MM.1S (cell line): ENCODE measurements at regions not wholly inside any gene's neighbourhood (a gene's known extent, or its start where the extent isn't known, plus 50 kb on each side); places are given as distances from the start of the nearest gene placed in this dataset.

ENCODE experiments used
- DNase-seq: peaks from one replicate; pipeline ENCODE4 v3.0.0-alpha.2; 2015
- H2AFZ ChIP-seq: fragments of 300-600 bp; sonication (generic); 2 replicates; pipeline ENCODE4 v1.6.0; 2016; ENCODE audit warnings: antibody characterized with exemption, low read length
- H3F3A ChIP-seq: fragments of 300-600 bp; sonication (generic); 2 replicates; pipeline ENCODE4 v1.6.1; 2016; ENCODE audit warnings: mild to moderate bottlenecking, antibody characterized with exemption, low read length, moderate library complexity, mixed read lengths; ENCODE audit not compliant: insufficient read depth
- H3K27ac ChIP-seq: fragments of 300-600 bp; sonication (generic); 2 replicates; pipeline ENCODE4 v1.5.1; 2016; ENCODE audit warnings: mild to moderate bottlenecking, low read length
- H3K27me3 ChIP-seq: fragments of 300-600 bp; sonication (generic); replicated peaks from 2 replicates; pipeline ENCODE4 v1.6.0; 2016; ENCODE audit warnings: low read length; ENCODE audit not compliant: insufficient read depth
- H3K36me3 ChIP-seq: fragments of 300-600 bp; sonication (generic); replicated peaks from 2 replicates; pipeline ENCODE4 v1.6.1; 2016; ENCODE audit warnings: mild to moderate bottlenecking, low read length, mixed read lengths; ENCODE audit not compliant: insufficient read depth
- H3K4me1 ChIP-seq: fragments of 300-600 bp; sonication (generic); 2 replicates; pipeline ENCODE4 v1.6.1; 2016; ENCODE audit warnings: low read length, mixed read lengths
- H3K4me2 ChIP-seq: fragments of 300-600 bp; sonication (generic); 2 replicates; pipeline ENCODE4 v1.6.0; 2016; ENCODE audit warnings: low read depth, low read length
- H3K4me3 ChIP-seq: fragments of 300-600 bp; sonication (generic); 2 replicates; pipeline ENCODE4 v1.5.1; 2016; ENCODE audit warnings: low read length, mixed read lengths
- H3K79me2 ChIP-seq: fragments of 300-600 bp; sonication (generic); 2 replicates; pipeline ENCODE4 v1.6.1; 2016; ENCODE audit warnings: mixed run types, low read length, mixed read lengths
- H3K9ac ChIP-seq: fragments of 300-600 bp; sonication (generic); 2 replicates; pipeline ENCODE4 v1.6.1; 2016; ENCODE audit warnings: low read length, mixed read lengths
- H3K9me2 ChIP-seq: fragments of 300-600 bp; sonication (generic); replicated peaks from 2 replicates; pipeline ENCODE4 v1.6.1; 2016; ENCODE audit warnings: mild to moderate bottlenecking, low read length, mixed read lengths; ENCODE audit not compliant: insufficient read depth
- H3K9me3 ChIP-seq: fragments of 300-600 bp; sonication (generic); replicated peaks from 2 replicates; pipeline ENCODE4 v1.6.1; 2016; ENCODE audit warnings: mild to moderate bottlenecking, low read length, mixed read lengths; ENCODE audit not compliant: insufficient read depth
- H4K20me1 ChIP-seq: fragments of 300-600 bp; sonication (generic); 2 replicates; pipeline ENCODE4 v1.6.1; 2016; ENCODE audit warnings: mild to moderate bottlenecking, low read length, moderate library complexity, mixed read lengths; ENCODE audit not compliant: insufficient read depth
- CTCF ChIP-seq: fragments of 300-600 bp; sonication (generic); IDR thresholded peaks from 2 replicates; pipeline ENCODE4 v1.5.1; 2016; ENCODE audit warnings: antibody characterized with exemption, low read length, mixed read lengths
- EZH2 ChIP-seq: fragments of 300-600 bp; sonication (generic); optimal IDR thresholded peaks from 2 replicates; pipeline ENCODE3; 2017; ENCODE audit warnings: low read depth, mild to moderate bottlenecking, antibody characterized with exemption, low read length, mixed read lengths
- EZH2phosphoT487 ChIP-seq: fragments of 300-600 bp; sonication (generic); IDR thresholded peaks from 2 replicates; pipeline ENCODE4 v1.6.1; 2018; ENCODE audit warnings: antibody characterized with exemption, low read length

GRCh38 chr4:156560701-156561100 lies 410.9 kb downstream of the PDGFC start:
- H3K9me3 ChIP-seq: no peaks in the 10 kb centered on the region
- TF ChIP-seq EZH2phosphoT487 (no peak), CTCF (no peak), EZH2 (no peak)
- no peak for DNase-seq
- H3K27ac ChIP-seq: no peak overlapping the region
- no peaks in the 10 kb centered on the region for H3K4me1 ChIP-seq
- no peaks in the 10 kb centered on the region for H3K36me3 ChIP-seq
- no peaks in the 10 kb centered on the region for H3K9me2 ChIP-seq
- no peaks in the 10 kb centered on the region for H3K27me3 ChIP-seq
- no peak overlapping the region for H3K4me2 ChIP-seq
- H3F3A ChIP-seq: no peaks in the 10 kb centered on the region
- H2AFZ ChIP-seq: no peak overlapping the region
- H3K4me3 ChIP-seq: no peak overlapping the region
- no peak overlapping the region for H3K9ac ChIP-seq
- H4K20me1 ChIP-seq: no peaks in the 10 kb centered on the region
- no peaks in the 10 kb centered on the region for H3K79me2 ChIP-seq

GRCh38 chr4:156559346-156559745 lies 412.3 kb downstream of the PDGFC start:
- TF ChIP-seq EZH2phosphoT487 (no peak), CTCF (no peak), EZH2 (no peak)
- H3K27me3 ChIP-seq: no peaks in the 10 kb centered on the region
- no peaks in the 10 kb centered on the region for H3K79me2 ChIP-seq
- no peak overlapping the region for H2AFZ ChIP-seq
- no peak overlapping the region for H3K4me3 ChIP-seq
- no peaks in the 10 kb centered on the region for H3K36me3 ChIP-seq
- H3K27ac ChIP-seq: no peak overlapping the region
- H3K4me2 ChIP-seq: no peak overlapping the region
- H3K9me2 ChIP-seq: no peaks in the 10 kb centered on the region
- H3F3A ChIP-seq: no peaks in the 10 kb centered on the region
- H3K9me3 ChIP-seq: no peaks in the 10 kb centered on the region
- no peak overlapping the region for H3K9ac ChIP-seq
- DNase-seq: no peak
- no peaks in the 10 kb centered on the region for H3K4me1 ChIP-seq
- no peaks in the 10 kb centered on the region for H4K20me1 ChIP-seq

- H3F3A ChIP-seq: no peaks in the 10 kb centered on the region
- no peaks in the 10 kb centered on the region for H3K9me3 ChIP-seq
- no peak overlapping the region for H2AFZ ChIP-seq
- H3K4me3 ChIP-seq: no peak overlapping the region
- TF ChIP-seq CTCF (no peak), EZH2 (no peak), EZH2phosphoT487 (no peak)
- no peak overlapping the region for H3K9ac ChIP-seq
- no peaks in the 10 kb centered on the region for H3K4me1 ChIP-seq
- no peaks in the 10 kb centered on the region for H3K9me2 ChIP-seq
- H3K27me3 ChIP-seq: no peaks in the 10 kb centered on the region
- H4K20me1 ChIP-seq: no peaks in the 10 kb centered on the region
- no peaks in the 10 kb centered on the region for H3K36me3 ChIP-seq
- no peak overlapping the region for H3K27ac ChIP-seq
- no peak for DNase-seq
- H3K4me2 ChIP-seq: no peak overlapping the region
- no peaks in the 10 kb centered on the region for H3K79me2 ChIP-seq
These were observed 413.1 kb downstream of the PDGFC start for GRCh38 chr4:156558373-156559025.
